ENCODE measurements at regions not wholly inside any gene's neighbourhood (a gene's known extent, or its start where the extent isn't known, plus 50 kb on each side); places are given as distances from the start of the nearest gene placed in this dataset.

GRCh38 chr5:73297430-73297829, 124.4 kb downstream of the TMEM174 start:
- no peak for TF ChIP-seq POLR2AphosphoS5 (IDR thresholded peaks at IDR 0.05; ENCODE audit: low read depth, low read length)
- TF ChIP-seq CTCF (IDR thresholded peaks at IDR 0.05) = no peak
- TF ChIP-seq FOXJ3 (CRISPR knock-in tag; IDR thresholded peaks at IDR 0.05) = no peak
- no peak for TF ChIP-seq YY1 (IDR thresholded peaks at IDR 0.05; ENCODE audit: low read depth)
- no peak for TF ChIP-seq RFX5 (IDR thresholded peaks at IDR 0.05; ENCODE audit: low read length)
- no peak for TF ChIP-seq EP300 (IDR thresholded peaks at IDR 0.05; ENCODE audit: borderline replicate concordance in 1 of 2, low read depth in 1 of 2, low read length in 1 of 2)
- TF ChIP-seq ZBTB33 (IDR thresholded peaks at IDR 0.05; ENCODE audit: borderline replicate concordance, low read depth) = no peak
- TF ChIP-seq TCF12 (IDR thresholded peaks at IDR 0.05) = no peak
- no peak for TF ChIP-seq GABPA (IDR thresholded peaks at IDR 0.05; ENCODE audit: low read depth)
- no peak for TF ChIP-seq EZH2phosphoT487 (IDR thresholded peaks at IDR 0.05; ENCODE audit: borderline replicate concordance, low read depth)
- TF ChIP-seq REST (IDR thresholded peaks at IDR 0.05; ENCODE audit: low read depth, low read length) = no peak
- no peak for TF ChIP-seq FOXM1 (IDR thresholded peaks at IDR 0.05; ENCODE audit: low read depth)
- no peak for TF ChIP-seq USF2 (IDR thresholded peaks at IDR 0.05; ENCODE audit: borderline replicate concordance, low read depth, low read length)
